Kidney tubule cell (primary cell): ENCODE measurements at regions not wholly inside any gene's neighbourhood (a gene's known extent, or its start where the extent isn't known, plus 50 kb on each side); places are given as distances from the start of the nearest gene placed in this dataset.
"Not testable (repeated sequence)": the region's sequence is repeated elsewhere in the genome, so short reads cannot be mapped to it uniquely, and the experiment has no call there.

Experiments
- DNase-seq: peaks from one replicate; pipeline ENCODE4 v3.0.0-alpha.2; 2018; ENCODE audit warnings: low spot score

- DNase-seq: no peak
These were observed 190.3 kb downstream of the C1D start for GRCh38 chr2:67872481-67872880.

DNA sequence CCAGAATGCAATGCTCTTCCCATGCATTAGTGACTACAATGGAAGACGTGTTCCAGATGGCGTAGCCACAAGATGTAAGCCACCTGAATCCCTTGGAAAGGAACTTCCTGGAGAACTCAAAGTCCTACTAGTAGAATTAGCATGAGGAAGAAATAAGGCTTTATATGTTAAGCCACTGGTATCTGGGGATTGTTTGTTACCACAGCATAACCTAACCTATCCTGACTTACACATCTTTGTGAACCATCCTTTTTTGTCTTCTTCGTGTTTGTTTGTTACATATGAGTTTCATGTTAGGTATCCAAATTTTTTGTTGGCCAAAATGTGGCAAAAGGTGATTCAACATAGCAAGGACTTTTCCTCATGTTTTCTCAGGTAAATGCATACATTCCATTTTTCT lies 188.9 kb downstream of the C1D start:
- no peak for DNase-seq

DNA sequence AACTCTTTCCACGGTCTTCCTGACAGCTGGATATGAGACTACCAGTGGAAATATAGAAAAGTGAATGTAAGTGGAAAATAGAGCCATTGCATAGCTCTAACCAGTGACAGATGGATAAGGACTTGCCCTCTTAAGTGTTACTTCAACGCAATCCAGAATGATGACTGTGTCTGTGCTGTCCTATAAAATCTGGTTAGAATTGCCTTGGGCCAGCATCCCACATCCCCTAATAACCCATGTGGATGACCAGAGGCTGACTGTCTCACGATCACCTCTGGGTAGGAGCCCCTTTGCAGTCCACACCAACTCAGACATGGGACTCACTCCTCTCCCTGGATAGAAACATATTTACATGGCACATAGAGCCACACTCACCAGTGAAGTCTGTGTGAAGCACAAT lies 186.6 kb downstream of the C1D start:
- no peak for DNase-seq

DNA sequence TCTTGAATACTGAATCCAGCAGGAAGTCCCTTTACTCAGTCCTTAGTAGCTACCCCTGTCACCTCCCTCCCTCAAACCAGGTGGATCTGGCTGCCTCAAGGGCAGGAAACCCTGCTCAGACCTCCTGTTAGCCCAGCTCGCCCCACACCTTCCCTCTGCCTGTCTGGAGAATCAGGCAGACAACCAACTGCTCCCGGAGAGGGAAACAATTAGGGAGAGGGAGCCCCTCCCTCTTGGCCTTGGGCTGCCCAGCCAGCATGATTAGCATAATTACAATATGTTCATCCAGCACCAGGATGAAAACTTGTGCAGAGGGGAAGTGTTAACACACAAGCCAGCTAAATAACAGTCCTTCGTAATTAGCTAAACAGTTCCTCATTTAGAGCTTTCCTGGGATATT lies 185.5 kb downstream of the C1D start:
- no peak for DNase-seq

DNA sequence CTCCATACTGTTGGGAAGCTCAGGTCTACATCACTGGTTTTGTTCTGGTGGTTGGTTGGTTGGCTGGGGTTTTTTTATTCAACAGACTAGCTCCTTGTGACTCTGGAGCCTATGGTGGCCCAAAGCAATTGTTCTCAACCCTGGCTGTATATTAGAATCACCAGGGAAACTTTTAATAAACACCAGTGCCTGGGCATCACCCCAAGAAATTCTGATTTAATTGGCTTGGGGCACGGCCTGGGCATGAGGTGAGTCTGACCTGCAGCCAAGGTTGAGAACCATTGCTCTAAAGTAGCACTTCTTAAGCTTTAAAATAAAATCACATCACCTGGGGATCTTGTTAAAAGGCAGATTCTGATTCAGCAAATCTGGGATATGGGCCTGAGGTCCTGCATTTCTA lies 184.1 kb downstream of the C1D start:
- no peak for DNase-seq

DNA sequence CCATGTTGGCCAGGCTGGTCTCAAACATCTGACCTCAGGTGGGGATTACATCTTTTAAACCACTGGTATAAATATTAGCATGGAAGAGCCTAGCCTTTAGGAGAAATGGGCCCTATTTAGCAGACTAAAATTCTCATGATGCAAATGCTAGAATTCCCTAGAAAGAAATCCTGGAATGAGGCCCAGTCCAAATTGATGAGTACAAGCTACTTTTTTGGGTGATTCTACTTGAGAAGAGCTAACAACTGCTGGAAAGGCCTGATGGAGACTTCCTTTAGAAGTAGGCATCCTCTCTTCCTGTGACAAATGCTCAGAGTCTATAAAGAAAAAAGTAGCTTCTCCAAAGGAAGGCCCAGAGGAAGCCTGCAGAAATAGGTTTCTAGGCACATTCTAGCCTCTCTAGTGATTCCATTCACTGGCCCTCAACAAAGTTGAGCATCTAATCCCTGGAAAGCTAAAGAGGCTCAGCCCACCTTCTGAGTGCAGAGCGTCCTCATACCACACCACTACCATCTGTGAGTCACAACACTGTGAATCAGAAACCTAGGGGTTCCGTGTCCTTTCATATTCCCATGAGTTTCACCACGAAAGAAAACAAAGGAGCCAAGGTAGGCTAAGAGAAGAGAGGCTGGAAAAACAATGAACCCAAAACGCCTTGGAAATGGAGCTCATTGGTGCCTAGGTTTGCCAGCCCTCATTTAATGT lies 183.1 kb downstream of the C1D start:
- DNase-seq: peak; percentile 88

DNA sequence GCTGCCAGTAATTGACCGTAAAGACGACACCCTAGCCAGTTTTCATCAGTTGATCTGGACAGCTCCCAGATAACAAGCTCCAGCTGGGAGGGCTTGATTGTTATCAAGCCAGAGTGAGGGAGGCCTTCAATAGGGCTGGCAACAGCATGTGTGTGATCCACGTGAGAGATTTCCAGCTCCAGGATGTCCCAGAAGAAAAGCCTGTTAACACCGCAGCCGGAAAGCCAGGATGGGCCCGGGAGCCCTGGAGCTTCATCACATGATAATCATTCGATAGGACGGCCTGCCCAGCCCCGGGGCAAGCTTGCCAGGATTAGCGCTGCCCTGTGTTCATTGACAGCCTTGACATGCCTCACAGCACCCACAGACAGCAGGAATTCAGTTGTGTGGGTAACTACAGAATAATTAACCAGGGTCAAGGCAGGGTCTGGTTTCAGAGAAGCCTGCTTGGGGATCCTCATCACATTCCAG lies 182.5 kb downstream of the C1D start:
- DNase-seq: peak; percentile 98

DNA sequence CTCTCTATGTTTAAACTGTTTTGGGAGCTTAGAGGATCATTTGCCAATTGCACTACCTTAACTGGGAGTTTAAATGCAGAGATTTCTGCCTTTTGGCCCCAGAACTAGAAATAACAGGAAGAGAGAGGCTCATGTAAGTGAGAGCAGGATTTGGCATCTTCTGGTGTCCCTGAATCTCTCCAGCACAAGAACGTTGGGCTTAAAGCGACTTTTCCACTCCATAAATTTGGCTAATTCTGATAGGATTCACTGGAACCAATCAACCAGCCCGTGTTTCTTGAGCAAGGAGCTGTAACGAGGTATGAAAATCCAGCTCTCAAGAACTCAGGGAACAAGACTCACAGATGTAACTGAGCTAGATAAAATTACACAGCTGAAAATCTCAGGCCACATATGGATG lies 181.0 kb downstream of the C1D start:
- no peak for DNase-seq

GRCh38 chr2:67883316-67884087 lies 179.3 kb downstream of the C1D start:
- DNase-seq: peak; percentile 39

DNA sequence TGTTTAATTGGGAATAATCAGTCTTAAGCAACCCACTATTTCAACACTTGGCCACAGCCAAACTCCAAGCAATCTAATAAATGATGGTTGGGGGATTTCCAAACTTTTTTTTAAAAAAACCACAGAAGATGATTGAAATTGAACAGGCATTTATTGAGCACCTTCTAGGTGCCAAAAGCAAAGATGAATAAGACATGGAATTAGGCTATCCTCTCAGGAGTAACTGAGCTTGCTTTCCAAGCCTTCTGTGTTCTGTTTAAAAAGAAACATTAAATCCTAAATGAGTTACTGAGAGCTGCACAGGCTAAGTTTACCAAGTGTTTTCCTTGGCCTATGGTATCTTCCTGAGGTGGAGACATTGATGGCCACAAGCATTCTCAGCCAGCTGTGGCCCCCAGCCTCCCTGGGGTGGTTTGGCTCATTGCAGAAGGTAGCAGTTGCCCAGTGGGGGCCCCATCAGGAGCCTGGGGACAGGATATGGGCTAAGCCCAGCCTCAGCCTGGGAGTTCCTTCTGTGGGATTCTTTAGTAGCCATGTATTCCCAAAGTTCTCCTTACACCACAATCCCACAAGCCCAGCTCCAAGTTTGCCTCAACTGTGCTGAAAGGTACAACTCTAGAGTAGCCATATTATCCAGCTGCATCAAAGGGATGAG lies 174.3 kb downstream of the C1D start:
- no peak for DNase-seq

DNA sequence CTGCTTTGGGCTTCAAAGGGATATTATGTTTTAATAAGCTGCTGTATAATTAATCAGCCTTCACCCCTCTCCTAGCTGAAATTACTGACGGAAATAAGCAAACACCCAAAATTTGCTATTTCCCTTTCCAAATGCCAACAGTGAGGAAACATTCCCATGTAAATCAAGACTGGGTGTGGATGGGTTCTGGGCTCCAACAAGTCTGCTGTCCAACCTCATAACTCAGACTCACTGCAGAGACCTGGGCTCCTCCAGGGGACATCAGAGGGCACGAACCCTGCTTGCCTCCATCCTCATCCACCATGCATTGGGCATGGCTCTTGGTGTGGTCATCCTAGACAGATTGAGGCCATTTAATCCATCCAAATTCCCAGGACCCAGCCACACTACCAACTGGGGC lies 173.7 kb downstream of the C1D start:
- DNase-seq: no peak

DNA sequence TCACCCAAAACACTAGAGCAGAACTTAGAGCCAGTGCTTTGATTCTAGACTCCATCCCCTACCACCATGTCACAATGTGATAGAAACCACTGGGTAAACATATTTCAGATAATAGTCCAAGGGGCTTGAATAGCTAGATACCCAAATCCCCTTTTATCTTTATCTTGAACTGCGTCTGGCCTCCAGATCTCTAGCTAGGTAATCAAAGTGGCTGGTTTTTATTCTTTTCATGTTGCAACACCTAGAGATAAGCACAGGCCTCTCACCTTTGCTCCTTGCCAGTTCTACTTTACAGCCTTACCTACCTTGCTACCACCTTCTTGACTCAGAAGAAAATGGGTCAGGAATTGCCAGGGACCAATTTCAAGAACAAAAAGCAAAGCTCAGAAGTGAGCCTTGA lies 171.2 kb downstream of the C1D start:
- DNase-seq: no peak

DNA sequence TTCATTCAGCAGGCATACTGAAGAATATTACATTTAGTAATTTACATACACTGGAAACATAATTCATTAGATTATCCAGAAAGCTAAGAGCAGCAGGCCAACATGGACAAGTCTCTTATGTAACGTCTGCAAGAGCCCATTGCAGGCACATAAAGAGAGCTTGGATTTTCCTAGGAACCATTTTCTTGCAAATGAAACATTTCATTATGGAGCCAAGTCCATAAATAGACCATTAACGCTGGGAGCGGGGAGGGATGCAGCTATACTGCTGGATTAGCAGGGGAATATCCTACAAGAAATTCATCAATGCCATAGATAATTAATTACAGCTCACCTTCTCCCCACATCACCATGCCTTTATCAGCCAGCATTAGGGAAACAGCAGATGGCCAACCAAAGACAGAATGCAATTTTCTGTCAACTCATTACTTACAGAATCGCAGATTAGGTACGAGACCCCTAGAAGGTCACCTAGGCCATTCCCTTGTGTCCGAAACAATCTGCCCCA lies 170.4 kb downstream of the C1D start:
- DNase-seq: no peak

DNA sequence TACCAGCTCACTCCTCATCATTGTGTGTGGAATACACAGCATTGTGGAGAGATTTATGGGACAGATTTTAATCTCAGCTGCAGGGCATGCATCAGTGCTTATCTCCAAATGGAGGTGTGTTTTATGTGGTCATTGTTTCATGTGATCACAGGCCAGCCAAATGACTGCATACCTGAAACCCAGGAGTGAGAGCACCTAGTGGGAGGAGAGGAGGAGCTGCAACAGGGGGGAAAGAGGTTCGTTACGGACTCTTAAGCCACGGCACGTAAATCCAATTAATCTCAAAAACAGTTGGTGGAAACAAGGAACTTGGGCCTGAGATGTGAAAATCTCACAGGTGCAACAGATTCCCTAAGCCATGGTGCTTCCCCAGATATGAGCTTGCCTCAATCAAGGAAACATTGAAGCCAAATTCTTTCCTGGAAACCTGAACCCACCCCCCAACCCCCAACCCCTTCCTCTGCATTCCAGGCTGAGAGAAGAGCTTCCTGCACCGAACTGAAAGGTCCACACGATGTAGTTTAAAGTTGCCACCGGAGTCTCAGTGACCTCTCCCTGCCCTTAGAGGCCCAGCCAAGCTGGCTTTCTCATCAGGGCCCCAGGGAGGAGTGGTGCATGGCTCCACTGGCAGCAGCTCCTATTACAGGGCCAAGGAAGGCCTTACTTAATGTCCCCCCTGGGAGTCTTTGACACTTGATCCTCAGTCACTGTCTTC lies 167.4 kb downstream of the C1D start:
- DNase-seq: peak; percentile 84

GRCh38 chr2:67896076-67896475 lies 166.7 kb downstream of the C1D start:
- no peak for DNase-seq

- DNase-seq: no peak
These were observed 166.3 kb downstream of the C1D start for GRCh38 chr2:67896476-67896875.

DNA sequence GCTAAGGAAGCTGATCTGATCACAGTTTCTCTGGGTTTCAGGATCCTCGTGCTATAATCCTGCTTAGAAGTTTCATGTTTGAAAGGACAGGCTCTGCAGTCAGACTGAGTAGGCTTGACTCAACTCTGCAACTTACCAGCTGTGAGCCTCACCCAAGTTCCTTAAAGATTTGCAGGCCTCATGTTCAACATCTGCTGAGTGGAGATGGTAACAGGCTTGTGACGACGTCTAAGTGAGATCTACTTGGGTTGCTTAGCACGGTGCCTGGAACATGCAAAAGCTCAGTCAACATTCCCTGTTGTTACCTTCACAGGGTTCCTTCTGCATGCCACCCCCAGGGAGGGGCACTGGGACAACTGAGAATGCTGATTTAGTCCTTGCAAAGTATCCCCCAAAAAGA lies 164.2 kb downstream of the C1D start:
- no peak for DNase-seq

- DNase-seq: peak; percentile 48
These were observed 163.6 kb downstream of the C1D start for GRCh38 chr2:67899187-67899586.

- DNase-seq: peak; percentile 61
These were observed 162.0 kb downstream of the C1D start for GRCh38 chr2:67900826-67901225.

GRCh38 chr2:67904566-67904965 lies 158.2 kb downstream of the C1D start:
- no peak for DNase-seq

DNA sequence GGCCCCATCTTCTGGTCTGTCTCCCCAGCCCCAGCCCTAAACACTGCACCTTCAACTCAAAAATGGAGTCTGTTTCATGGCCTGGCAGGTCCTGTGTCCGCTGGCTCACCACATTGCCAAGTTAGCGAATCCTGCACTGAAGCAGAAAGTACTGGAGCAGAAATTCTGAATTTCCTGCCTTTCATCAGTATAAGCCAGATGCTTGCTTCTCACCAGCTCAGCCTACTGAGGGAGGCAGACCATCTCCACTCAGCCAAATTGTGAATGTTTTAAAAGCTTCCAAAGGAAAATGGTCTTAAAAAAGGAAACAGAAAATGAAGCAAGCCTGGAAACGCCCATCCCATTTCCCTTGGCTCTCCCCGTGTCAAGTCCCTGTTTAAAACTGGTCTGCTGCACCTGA lies 157.8 kb downstream of the C1D start:
- DNase-seq: no peak

GRCh38 chr2:67906547-67906946 lies 156.3 kb downstream of the C1D start:
- DNase-seq: not testable (repeated sequence)
